ENCODE measurements at regions not wholly inside any gene's neighbourhood (a gene's known extent, or its start where the extent isn't known, plus 50 kb on each side); places are given as distances from the start of the nearest gene placed in this dataset.

DNA sequence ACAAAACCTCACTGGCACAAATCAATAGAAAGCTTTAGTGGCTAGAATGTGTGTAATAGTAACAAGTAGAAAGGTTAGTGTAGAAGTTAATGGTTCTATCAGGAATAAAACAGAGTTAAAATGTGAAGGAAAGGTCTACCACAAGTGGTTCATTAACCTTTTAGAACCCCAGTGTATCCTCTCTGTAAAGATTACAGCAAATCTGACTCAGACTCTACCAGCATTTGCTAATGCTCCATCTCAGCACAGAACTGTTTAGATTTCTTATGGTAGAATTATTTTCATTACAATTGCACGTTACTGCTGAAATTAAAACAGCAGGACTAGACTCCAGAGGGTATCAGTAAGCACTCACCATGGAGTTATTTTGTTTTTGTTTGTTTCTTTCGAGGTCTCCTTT, 609.0 kb upstream of the LMO3 start:
- Mint-ChIP-seq H3K4me3 (no peak overlapping the region), H3K4me1 (no peaks in the 10 kb centered on the region), H3K27me3 (ENCODE audit: low read depth) (peaks cover 2% of the 10 kb centered on the region), H3K9me3 (no peaks in the 10 kb centered on the region), H3K36me3 (no peaks in the 10 kb centered on the region), H3K27ac (no peak overlapping the region)
- TF ChIP-seq, protein P1, sequence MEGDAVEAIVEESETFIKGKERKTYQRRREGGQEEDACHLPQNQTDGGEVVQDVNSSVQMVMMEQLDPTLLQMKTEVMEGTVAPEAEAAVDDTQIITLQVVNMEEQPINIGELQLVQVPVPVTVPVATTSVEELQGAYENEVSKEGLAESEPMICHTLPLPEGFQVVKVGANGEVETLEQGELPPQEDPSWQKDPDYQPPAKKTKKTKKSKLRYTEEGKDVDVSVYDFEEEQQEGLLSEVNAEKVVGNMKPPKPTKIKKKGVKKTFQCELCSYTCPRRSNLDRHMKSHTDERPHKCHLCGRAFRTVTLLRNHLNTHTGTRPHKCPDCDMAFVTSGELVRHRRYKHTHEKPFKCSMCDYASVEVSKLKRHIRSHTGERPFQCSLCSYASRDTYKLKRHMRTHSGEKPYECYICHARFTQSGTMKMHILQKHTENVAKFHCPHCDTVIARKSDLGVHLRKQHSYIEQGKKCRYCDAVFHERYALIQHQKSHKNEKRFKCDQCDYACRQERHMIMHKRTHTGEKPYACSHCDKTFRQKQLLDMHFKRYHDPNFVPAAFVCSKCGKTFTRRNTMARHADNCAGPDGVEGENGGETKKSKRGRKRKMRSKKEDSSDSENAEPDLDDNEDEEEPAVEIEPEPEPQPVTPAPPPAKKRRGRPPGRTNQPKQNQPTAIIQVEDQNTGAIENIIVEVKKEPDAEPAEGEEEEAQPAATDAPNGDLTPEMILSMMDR (IDR thresholded peaks at IDR 0.05; ENCODE audit: unreplicated experiment), result no peak
- DNase-seq (ENCODE audit: low spot score in 2 of 2, unreplicated experiment in 2 of 2), result no peak

DNA sequence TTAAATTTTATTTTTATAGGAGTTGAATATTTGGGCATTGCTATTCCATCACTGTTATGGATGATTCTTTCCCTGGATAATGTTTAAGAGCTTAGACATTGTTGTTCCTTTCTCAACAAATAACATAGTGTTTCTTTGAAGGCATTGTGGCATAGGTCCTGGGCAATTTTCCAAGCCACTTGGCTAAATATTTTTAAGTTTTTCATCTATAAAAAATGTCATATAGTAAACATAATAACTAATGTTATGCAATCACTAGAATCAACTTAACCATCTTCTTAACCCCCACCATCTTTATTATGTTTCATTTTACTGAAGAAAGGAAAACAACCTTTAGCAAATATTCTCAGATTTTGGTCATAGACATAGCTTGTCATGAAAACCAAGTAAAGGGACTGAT, 600.6 kb upstream of the LMO3 start:
- H3K36me3 Mint-ChIP-seq, result no peaks in the 10 kb centered on the region
- H3K4me3 Mint-ChIP-seq, result no peak overlapping the region
- H3K9me3 Mint-ChIP-seq, result no peaks in the 10 kb centered on the region
- H3K4me1 Mint-ChIP-seq, result no peaks in the 10 kb centered on the region
- no peak overlapping the region for H3K27ac Mint-ChIP-seq
- H3K27me3 Mint-ChIP-seq (ENCODE audit: low read depth), result no peaks in the 10 kb centered on the region
- TF ChIP-seq, protein P1 (IDR thresholded peaks at IDR 0.05; ENCODE audit: unreplicated experiment), result no peak
- no peak for DNase-seq (ENCODE audit: low spot score in 2 of 2, unreplicated experiment in 2 of 2)

DNA sequence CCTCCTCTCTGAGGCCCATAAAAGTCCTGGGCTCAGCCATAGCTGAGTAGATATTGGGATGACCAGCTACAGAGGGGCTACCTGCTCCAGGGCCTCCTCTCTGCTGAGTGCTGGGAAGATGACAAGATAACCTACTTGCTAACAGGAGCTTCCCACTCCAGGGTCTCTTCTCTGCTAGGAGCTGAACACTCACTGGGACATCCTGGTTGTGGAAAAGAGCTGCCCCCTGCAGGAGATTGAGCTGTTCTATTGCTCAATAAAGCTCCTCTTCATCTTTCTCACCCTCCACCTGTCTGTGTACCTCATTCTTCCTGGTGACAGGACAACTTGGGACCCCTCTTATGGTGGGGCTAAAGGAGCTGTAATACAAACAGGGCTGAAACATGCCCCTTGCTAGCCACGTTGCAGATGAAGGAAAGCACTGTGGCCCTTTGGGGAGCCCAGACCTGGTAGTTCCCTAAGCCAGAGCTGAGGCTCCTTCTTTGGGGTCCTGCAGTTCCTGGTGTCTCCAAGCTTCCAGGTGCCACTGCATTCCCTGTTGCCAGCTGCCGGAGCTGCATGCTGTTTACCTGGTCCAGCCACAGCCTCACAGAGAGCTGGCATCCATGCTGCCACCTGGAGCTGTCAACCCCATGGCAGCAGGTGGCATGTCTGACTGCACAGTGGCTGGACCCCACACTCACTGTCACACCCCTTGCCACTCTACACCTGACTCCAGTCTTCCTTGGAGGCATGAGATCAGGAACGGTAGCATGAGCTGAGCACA, 598.5 kb upstream of the LMO3 start:
- H3K36me3 Mint-ChIP-seq, result no peaks in the 10 kb centered on the region
- H3K9me3 Mint-ChIP-seq, result no peaks in the 10 kb centered on the region
- TF ChIP-seq, protein P1 (IDR thresholded peaks at IDR 0.05; ENCODE audit: unreplicated experiment), result no peak
- no peak for DNase-seq (ENCODE audit: low spot score in 2 of 2, unreplicated experiment in 2 of 2)
- H3K4me1 Mint-ChIP-seq, result no peaks in the 10 kb centered on the region
- no peak overlapping the region for H3K4me3 Mint-ChIP-seq
- no peaks in the 10 kb centered on the region for H3K27me3 Mint-ChIP-seq (ENCODE audit: low read depth)
- no peak overlapping the region for H3K27ac Mint-ChIP-seq

DNA sequence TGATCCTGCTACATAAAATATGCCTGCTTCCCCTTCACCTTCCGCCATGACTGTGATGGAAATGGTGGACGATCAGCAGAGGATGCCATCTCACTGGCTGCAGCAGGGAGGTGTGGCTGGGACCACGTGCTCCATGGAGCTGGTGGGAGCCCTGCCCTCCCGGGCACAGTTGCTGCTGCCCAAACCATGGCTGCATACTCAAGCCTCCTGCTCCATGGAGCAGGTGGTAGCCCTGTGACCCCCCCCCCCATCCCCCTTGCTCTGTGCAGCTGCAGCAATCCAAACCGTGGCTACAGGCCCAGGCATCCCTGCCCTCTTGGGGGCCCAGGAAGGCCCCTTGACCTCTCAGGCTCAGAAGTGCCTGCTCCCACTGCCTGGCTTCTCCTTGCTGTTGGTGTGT, 597.5 kb upstream of the LMO3 start:
- DNase-seq (ENCODE audit: low spot score in 2 of 2, unreplicated experiment in 2 of 2), result no peak
- Mint-ChIP-seq H3K4me3 (no peak overlapping the region), H3K27ac (no peak overlapping the region), H3K9me3 (no peaks in the 10 kb centered on the region), H3K36me3 (no peaks in the 10 kb centered on the region), H3K4me1 (no peaks in the 10 kb centered on the region), H3K27me3 (ENCODE audit: low read depth) (no peaks in the 10 kb centered on the region)
- TF ChIP-seq, protein P1 (IDR thresholded peaks at IDR 0.05; ENCODE audit: unreplicated experiment), result no peak

DNA sequence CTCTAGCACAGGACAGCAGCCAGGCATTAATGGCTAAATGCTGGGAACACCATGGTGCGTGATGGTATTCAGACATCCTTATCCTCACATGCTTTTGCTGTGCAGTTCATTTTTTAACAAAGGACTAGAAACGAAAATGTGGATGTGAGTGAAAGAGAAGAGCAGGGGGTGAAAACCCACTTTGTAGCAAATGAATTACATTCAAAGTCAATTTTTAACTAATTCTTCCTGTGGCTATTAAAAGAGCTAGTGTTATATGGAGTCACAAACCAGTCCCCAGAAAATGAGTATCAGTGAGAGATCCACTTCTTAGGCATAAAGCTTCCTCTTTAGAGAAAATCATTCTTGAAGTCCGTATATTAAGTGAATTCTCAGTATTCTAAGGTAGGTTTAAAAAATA, 592.0 kb upstream of the LMO3 start:
- Mint-ChIP-seq H3K9me3 (no peaks in the 10 kb centered on the region), H3K27ac (no peak overlapping the region), H3K27me3 (ENCODE audit: low read depth) (peaks cover 5% of the 10 kb centered on the region), H3K4me3 (no peak overlapping the region), H3K4me1 (no peaks in the 10 kb centered on the region), H3K36me3 (no peaks in the 10 kb centered on the region)
- TF ChIP-seq, protein P1 (IDR thresholded peaks at IDR 0.05; ENCODE audit: unreplicated experiment), result no peak
- no peak for DNase-seq (ENCODE audit: low spot score in 2 of 2, unreplicated experiment in 2 of 2)

All from mesothelial cell of epicardium (in vitro differentiated cells).